GM18861 (cell line): ENCODE measurements at regions not wholly inside any gene's neighbourhood (a gene's known extent, or its start where the extent isn't known, plus 50 kb on each side); places are given as distances from the start of the nearest gene placed in this dataset.
"Not testable (repeated sequence)": the region's sequence is repeated elsewhere in the genome, so short reads cannot be mapped to it uniquely, and the experiment has no call there.

Experiments used
- ATAC-seq: cut with Tn5 transposase; IDR thresholded peaks from one replicate; pipeline ENCODE4 v1.9.1; 2021; ENCODE audit not compliant: unreplicated experiment

GRCh38 chr7:110519851-110520250, 571.1 kb upstream of the LRRN3 start:
- ATAC-seq: no peak

GRCh38 chr7:110521357-110521911, 569.5 kb upstream of the LRRN3 start:
- no peak for ATAC-seq

DNA sequence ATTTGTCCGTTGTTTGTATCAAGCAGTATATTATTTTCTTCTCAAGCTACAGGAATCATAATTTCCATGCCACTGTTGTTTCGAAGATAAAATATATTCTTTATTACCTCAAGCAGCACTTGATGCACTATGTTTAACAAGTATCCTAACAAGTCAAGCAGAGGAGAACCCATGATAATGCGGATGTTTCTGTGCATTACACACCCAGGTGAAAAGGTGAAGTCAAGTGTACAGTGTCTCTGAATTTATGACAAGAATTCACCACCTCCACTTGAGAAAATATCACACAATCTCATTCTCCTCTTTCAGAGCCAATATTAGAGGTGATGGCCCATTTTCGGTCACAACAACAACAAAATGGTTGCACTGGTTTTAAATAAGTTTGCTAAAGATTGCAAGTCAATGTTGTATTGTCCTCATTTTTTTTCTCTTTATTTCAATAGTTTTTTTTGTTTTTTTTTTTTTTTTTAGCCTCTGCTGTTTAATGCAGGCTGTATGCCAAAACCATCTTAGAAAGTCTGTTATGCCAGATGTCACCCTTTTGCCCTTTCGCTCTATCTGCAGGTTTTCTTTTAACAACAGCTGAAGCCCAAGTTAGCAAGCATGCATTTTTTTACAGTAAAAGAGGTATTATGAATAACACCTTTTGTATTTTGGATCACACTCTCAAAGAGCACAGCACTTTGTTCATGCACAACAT, 568.7 kb upstream of the LRRN3 start:
- no peak for ATAC-seq

GRCh38 chr7:110522761-110523200, 568.1 kb upstream of the LRRN3 start:
- no peak for ATAC-seq

DNA sequence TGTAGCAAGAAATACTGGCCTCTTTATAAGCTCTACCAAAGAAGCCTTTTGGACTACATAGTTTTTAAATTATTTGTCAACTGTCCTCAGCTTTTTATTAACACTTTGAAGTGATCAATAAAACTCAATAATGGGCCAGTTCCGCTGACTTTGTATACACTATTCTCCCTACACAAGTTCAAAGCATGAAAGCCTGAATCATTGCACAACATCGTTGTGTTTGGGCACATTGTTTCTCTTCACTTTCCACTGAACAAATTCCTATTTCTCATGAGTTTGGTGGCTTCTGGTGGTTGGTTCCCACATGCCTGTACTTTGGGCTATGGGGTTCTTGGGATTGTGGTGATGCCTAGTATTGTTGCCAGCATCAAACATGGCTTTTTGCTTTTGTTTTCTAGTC, 561.8 kb upstream of the LRRN3 start:
- ATAC-seq: no peak

- no peak for ATAC-seq
Measured at GRCh38 chr7:110531186-110531585, 559.7 kb upstream of the LRRN3 start.

DNA sequence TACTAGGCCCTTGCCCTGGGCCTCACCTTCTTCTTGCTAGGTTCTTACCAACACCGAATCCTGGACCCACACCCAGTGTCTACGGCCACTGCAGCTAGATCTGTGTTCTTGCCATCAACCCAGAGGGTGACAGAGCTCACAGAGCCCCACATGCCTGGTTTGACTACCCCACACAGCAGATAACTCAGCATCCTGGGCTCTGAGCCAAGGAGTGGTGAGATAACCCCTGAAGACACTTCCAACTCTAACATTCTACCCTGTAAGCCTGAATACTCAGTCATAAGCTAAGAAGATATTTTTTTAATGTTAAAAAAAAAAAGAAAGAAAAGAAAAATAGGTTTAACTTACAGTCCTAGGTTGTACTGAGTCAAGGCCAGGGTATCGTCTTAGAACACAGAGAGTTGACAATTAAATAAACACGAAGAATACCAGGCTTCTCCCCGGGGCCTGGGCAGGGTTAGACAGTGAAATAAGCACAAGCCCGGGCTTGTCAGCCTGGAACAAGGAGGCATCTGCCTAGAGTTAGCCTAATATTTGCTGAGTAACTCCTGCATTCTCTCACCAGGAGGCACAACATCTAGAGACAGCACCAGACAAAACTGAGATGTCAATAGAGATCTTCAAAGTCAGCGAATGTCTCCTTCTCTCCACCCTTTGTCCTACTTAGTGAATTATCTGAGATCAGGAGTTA, 556.5 kb upstream of the LRRN3 start:
- ATAC-seq: no peak

- no peak for ATAC-seq
Measured at GRCh38 chr7:110539216-110539615, 551.7 kb upstream of the LRRN3 start.

DNA sequence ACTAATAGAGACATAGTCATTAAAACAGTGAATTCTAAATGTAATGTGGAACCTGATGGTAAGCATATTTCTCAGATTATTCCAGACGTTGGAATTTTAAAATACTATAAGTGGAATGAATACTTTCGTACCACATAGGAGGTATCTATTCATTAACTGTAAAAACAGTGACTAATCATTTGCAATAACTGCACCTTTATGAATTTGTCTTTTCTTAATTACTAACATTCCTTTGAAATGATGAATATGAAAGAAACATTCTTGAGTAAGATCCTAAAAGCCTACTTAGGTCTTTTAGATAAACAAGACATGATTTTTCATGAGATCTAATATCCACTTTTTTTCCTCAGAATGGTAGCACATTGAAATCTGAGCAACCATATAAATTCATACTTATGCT, 549.0 kb upstream of the LRRN3 start:
- ATAC-seq: no peak

GRCh38 chr7:110544194-110544593, 546.7 kb upstream of the LRRN3 start:
- no peak for ATAC-seq

GRCh38 chr7:110548372-110548771, 542.6 kb upstream of the LRRN3 start:
- ATAC-seq: no peak

GRCh38 chr7:110557136-110557535, 533.8 kb upstream of the LRRN3 start:
- no peak for ATAC-seq

GRCh38 chr7:110563286-110563685, 527.6 kb upstream of the LRRN3 start:
- ATAC-seq: not testable (repeated sequence)

DNA sequence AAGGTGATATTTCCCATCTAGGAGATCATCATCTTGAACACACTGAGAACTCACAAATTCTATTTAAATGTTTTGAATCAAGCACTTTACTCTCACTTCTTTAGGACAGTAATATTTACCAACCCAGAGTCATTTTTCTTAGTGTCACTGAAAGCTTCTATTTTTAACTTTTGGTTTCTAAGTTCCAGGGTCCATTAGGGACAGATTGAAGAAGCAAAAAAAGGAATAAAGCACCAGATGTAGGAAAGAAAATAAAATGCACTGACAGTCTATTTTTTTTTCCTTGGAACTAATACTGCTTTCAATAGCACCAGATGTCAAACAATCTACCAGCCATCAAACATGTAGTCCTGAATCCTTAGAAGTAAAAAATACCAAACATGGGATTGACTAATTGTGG, 526.7 kb upstream of the LRRN3 start:
- ATAC-seq: no peak

DNA sequence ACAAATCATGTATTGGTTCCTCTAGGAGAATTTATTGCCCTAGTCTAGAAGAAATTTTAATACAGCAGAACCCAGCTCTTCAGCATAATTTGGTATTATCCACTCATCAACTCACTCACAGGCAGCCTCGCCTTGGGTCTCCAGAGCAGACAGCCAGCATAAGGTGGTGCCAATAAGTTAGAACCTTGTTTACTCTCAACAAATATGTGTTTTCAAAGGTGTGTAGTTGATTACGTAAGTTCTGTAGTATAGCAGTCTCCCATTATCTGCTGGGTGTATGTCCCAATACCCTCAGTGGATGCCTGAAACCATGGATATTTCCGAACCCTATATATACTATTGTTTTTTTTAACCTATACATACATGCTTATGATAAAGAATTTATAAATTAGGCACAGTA, 522.5 kb upstream of the LRRN3 start:
- no peak for ATAC-seq

DNA sequence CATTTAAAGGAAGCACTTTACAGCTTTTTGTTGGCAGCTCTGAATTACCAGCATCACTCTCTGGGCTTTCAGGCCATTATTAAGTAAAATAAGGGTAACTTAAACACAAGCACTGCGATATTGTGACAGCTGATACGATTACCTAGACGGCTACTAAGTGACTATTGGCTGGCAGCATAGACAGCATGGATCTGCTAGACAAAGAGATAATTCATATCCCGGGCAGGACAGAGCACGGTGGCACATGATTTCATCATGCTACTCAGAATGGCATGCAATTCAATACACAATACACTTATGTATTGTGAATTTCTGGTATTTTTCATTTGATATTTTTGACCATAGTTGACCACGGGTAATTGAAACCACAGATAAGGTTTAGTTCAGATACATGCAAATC, 522.0 kb upstream of the LRRN3 start:
- ATAC-seq: no peak

- no peak for ATAC-seq
Measured at GRCh38 chr7:110569486-110570205, 521.3 kb upstream of the LRRN3 start.

- ATAC-seq: no peak
Measured at GRCh38 chr7:110573862-110574528, 516.9 kb upstream of the LRRN3 start.

DNA sequence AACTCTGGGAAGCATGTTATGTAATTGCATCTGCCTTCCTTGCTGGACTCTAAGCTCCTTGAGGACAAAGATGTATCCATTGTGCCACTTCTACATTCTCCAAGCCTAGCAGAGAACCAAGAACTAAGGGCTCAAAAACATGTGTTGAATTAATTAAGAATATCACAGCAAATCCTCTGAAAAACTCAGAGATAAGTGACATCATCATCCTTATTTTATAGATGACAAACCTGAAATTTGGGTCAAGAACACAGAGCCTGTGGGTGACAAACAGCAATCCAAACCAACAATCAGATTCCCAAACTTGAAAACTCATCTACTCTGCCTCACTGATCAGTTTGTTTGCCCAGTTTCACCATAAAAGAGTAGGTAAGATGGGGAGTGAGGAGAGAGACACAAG, 503.6 kb upstream of the LRRN3 start:
- ATAC-seq: no peak

DNA sequence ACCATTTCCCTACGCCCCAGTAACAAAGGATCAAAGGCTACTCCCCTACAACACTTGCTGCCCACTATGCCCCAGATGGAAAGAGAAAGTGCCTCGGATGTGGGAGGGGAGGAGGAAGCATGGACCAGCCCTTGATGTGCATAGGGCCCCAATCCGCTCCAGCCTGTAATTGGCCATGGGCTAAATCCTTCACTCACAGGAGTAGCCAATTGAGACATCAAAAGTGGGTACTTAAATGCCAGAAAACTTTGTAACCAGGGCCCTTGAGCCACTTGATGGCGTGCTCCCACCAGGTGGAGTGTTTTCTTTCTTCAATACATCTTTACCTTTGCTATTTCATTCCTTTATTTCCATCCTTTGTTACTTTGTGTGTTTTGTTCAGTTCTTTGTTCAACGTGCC, 500.5 kb upstream of the LRRN3 start:
- ATAC-seq: no peak

DNA sequence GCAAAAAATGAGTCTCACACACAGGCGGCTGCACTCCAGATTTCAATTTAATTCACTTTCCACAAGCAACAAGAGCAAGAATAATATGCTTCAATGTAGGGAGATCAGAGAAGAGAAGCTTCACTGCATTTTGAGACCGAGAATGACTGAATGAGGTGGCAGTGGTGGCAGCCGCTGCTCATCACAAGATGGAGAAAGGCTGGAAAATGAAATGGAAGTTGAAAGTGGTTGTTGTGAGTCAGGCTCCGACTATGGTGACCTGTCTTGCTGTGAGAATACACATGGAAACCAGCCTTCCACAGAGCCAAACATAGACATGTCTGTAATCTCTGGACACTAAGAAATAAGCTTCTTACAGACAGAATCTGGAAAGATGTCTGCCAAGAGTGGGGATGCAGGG, 499.6 kb upstream of the LRRN3 start:
- no peak for ATAC-seq
